ENCODE measurements at regions not wholly inside any gene's neighbourhood (a gene's known extent, or its start where the extent isn't known, plus 50 kb on each side); places are given as distances from the start of the nearest gene placed in this dataset.
"Not testable (repeated sequence)": the region's sequence is repeated elsewhere in the genome, so short reads cannot be mapped to it uniquely, and the experiment has no call there.

DNA sequence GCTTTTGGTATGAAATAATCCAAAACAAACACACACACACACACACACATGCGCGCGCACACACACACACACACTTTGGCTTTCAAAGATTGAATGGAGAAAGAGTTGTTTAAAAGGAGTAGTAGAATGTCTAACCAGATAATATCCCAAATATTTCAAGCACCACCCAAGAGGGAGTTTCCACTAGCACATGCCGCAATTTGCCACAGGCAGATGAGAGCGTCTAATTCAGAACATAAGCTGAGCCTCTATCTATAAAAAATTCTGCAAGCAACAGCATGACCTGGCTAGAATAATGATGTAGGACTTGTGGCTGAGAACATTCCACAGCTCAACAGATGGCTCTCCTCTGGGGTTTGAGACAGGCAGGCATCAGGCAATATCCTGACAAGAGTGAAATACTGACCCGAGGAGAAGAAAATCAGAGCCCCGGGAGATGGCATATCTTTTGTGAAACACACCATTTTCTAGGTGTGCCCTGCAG lies 302.5 kb upstream of the GADL1 start:
- Histone ChIP-seq H3K4me1 (ENCODE audit: control insufficient read depth, insufficient read depth, low read length) (peaks cover 9% of the 10 kb centered on the region), H3K36me3 (ENCODE audit: control insufficient read depth, insufficient read depth, low read length) (no peaks in the 10 kb centered on the region), H3K27me3 (ENCODE audit: control insufficient read depth, insufficient read depth, low read length, poor library complexity, severe bottlenecking) (no peaks in the 10 kb centered on the region), H3K9me3 (ENCODE audit: control insufficient read depth, low read length) (no peaks in the 10 kb centered on the region), H3K27ac (ENCODE audit: insufficient read depth, low read depth, low read length, poor library complexity, severe bottlenecking) (no peak overlapping the region), H3K4me3 (ENCODE audit: insufficient read depth, low read depth, low read length) (no peak overlapping the region)
- 59% methylated on average over 4 of the region's 7 CpGs for WGBS, 2 experiments

GRCh38 chr3:31197941-31198340 lies 303.5 kb upstream of the GADL1 start:
- no peak overlapping the region for H3K27ac ChIP-seq (ENCODE audit: insufficient read depth, low read depth, low read length, poor library complexity, severe bottlenecking)

GRCh38 chr3:31198890-31199289 lies 304.4 kb upstream of the GADL1 start:
- Histone ChIP-seq H3K27ac (ENCODE audit: insufficient read depth, low read depth, low read length, poor library complexity, severe bottlenecking) (no peak overlapping the region), H3K36me3 (ENCODE audit: control insufficient read depth, insufficient read depth, low read length) (no peaks in the 10 kb centered on the region), H3K27me3 (ENCODE audit: control insufficient read depth, insufficient read depth, low read length, poor library complexity, severe bottlenecking) (no peaks in the 10 kb centered on the region), H3K4me3 (ENCODE audit: insufficient read depth, low read depth, low read length) (no peak overlapping the region), H3K9me3 (ENCODE audit: control insufficient read depth, low read length) (no peaks in the 10 kb centered on the region), H3K4me1 (ENCODE audit: control insufficient read depth, insufficient read depth, low read length) (peaks cover 9% of the 10 kb centered on the region)

More at GRCh38 chr3:31197941-31198340, 303.5 kb upstream of the GADL1 start:
- Histone ChIP-seq H3K4me3 (ENCODE audit: insufficient read depth, low read depth, low read length) (no peak overlapping the region), H3K4me1 (ENCODE audit: control insufficient read depth, insufficient read depth, low read length) (peaks cover 9% of the 10 kb centered on the region), H3K27me3 (ENCODE audit: control insufficient read depth, insufficient read depth, low read length, poor library complexity, severe bottlenecking) (no peaks in the 10 kb centered on the region), H3K36me3 (ENCODE audit: control insufficient read depth, insufficient read depth, low read length) (no peaks in the 10 kb centered on the region), H3K9me3 (ENCODE audit: control insufficient read depth, low read length) (no peaks in the 10 kb centered on the region)
- WGBS, 2 experiments, result 96% methylated on average over 2 of the region's 2 CpGs

DNA sequence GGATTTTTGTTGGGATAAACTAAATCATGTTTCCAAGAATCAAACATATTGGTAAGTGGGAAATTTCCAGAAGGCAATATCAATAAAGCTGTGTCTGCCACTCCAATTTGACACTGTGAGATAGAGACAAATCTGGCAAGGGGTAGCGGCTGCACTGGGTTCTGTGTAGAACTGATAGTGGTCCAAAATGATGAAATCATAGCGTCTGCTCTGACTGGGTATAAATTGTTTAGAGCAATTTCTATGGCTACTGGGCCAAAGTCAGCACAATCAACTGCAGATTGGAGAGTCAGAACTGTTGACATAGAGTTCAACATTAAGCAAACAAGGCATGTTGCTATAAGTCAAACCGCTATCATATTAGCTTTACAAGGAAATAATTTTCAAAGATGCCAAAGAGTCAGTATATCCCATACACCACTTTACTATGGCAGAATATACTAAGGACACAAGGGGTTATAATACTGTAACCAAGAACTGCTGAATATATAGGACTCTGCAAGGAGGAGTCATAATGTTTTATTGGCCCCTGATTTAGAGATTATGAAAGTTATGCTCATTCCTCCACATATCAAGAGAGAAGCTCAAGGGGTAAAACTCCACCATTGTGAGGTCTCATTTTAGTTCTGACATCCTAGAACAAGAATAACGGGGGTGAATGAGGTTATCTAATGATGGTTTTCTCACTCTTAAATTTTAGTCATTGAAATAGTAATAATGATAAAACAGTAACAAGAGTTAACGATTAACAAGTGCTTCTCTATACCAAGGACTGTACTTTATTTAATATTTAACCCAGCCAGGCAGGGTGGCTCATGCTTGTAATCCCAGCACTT lies 309.7 kb upstream of the GADL1 start:
- Histone ChIP-seq H3K4me1 (ENCODE audit: control insufficient read depth, insufficient read depth, low read length) (no peaks in the 10 kb centered on the region), H3K36me3 (ENCODE audit: control insufficient read depth, insufficient read depth, low read length) (no peaks in the 10 kb centered on the region), H3K27ac (ENCODE audit: insufficient read depth, low read depth, low read length, poor library complexity, severe bottlenecking) (no peak overlapping the region), H3K9me3 (ENCODE audit: control insufficient read depth, low read length) (no peaks in the 10 kb centered on the region), H3K27me3 (ENCODE audit: control insufficient read depth, insufficient read depth, low read length, poor library complexity, severe bottlenecking) (no peaks in the 10 kb centered on the region), H3K4me3 (ENCODE audit: insufficient read depth, low read depth, low read length) (no peak overlapping the region)
- 92 to 96% methylated on average over 4 to 5 of the region's 5 CpGs for WGBS, 2 experiments

GRCh38 chr3:31204796-31205056 lies 310.3 kb upstream of the GADL1 start:
- not testable (repeated sequence) for H3K4me3 ChIP-seq (ENCODE audit: insufficient read depth, low read depth, low read length); H3K36me3 ChIP-seq (ENCODE audit: control insufficient read depth, insufficient read depth, low read length); H3K4me1 ChIP-seq (ENCODE audit: control insufficient read depth, insufficient read depth, low read length); H3K27me3 ChIP-seq (ENCODE audit: control insufficient read depth, insufficient read depth, low read length, poor library complexity, severe bottlenecking); H3K27ac ChIP-seq (ENCODE audit: insufficient read depth, low read depth, low read length, poor library complexity, severe bottlenecking); H3K9me3 ChIP-seq (ENCODE audit: control insufficient read depth, low read length)
- 89 to 95% methylated on average over 4 of the region's 4 CpGs for WGBS, 2 experiments

GRCh38 chr3:31210068-31210645 lies 315.7 kb upstream of the GADL1 start:
- Histone ChIP-seq H3K9me3 (ENCODE audit: control insufficient read depth, low read length) (no peaks in the 10 kb centered on the region), H3K36me3 (ENCODE audit: control insufficient read depth, insufficient read depth, low read length) (no peaks in the 10 kb centered on the region), H3K27me3 (ENCODE audit: control insufficient read depth, insufficient read depth, low read length, poor library complexity, severe bottlenecking) (no peaks in the 10 kb centered on the region), H3K27ac (ENCODE audit: insufficient read depth, low read depth, low read length, poor library complexity, severe bottlenecking) (no peak overlapping the region), H3K4me1 (ENCODE audit: control insufficient read depth, insufficient read depth, low read length) (no peaks in the 10 kb centered on the region), H3K4me3 (ENCODE audit: insufficient read depth, low read depth, low read length) (no peak overlapping the region)
- 85% methylated on average over 5 of the region's 5 CpGs for WGBS, 2 experiments

GRCh38 chr3:31213869-31214486 lies 318.7 kb upstream of the STT3B start:
- no peaks in the 10 kb centered on the region for H3K4me1 ChIP-seq (ENCODE audit: control insufficient read depth, insufficient read depth, low read length)
- H3K9me3 ChIP-seq (ENCODE audit: control insufficient read depth, low read length), result no peaks in the 10 kb centered on the region
- H3K36me3 ChIP-seq (ENCODE audit: control insufficient read depth, insufficient read depth, low read length), result no peaks in the 10 kb centered on the region
- 84 to 98% methylated on average over 5 of the region's 7 CpGs for WGBS, 2 experiments
- H3K4me3 ChIP-seq (ENCODE audit: insufficient read depth, low read depth, low read length), result no peak overlapping the region
- H3K27me3 ChIP-seq (ENCODE audit: control insufficient read depth, insufficient read depth, low read length, poor library complexity, severe bottlenecking), result no peaks in the 10 kb centered on the region
- H3K27ac ChIP-seq (ENCODE audit: insufficient read depth, low read depth, low read length, poor library complexity, severe bottlenecking), result no peak overlapping the region

DNA sequence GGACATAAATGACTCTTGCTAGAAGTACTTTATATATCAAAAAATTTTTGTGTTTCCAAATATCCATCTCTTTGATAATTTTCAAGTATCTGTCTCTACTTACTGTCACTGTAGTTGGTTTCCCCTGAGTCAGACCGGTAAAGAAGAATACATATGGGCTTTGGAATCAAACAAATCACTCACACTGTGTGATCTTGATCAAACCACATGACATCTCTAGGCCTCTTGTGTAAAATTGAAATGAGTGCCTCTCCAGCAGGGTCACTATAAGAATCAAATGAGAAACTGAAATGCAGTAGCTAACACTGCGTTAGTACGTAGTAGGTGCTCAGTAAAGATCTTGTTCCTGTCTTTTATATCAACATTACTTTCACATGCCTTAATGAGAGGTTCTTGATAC lies 314.6 kb upstream of the STT3B start:
- no peak overlapping the region for H3K4me3 ChIP-seq (ENCODE audit: insufficient read depth, low read depth, low read length)
- H3K27me3 ChIP-seq (ENCODE audit: control insufficient read depth, insufficient read depth, low read length, poor library complexity, severe bottlenecking), result no peaks in the 10 kb centered on the region
- no peaks in the 10 kb centered on the region for H3K36me3 ChIP-seq (ENCODE audit: control insufficient read depth, insufficient read depth, low read length)
- no peaks in the 10 kb centered on the region for H3K9me3 ChIP-seq (ENCODE audit: control insufficient read depth, low read length)
- 92 to 96% methylated on average over 3 of the region's 3 CpGs for WGBS, 2 experiments
- no peaks in the 10 kb centered on the region for H3K4me1 ChIP-seq (ENCODE audit: control insufficient read depth, insufficient read depth, low read length)
- no peak overlapping the region for H3K27ac ChIP-seq (ENCODE audit: insufficient read depth, low read depth, low read length, poor library complexity, severe bottlenecking)

DNA sequence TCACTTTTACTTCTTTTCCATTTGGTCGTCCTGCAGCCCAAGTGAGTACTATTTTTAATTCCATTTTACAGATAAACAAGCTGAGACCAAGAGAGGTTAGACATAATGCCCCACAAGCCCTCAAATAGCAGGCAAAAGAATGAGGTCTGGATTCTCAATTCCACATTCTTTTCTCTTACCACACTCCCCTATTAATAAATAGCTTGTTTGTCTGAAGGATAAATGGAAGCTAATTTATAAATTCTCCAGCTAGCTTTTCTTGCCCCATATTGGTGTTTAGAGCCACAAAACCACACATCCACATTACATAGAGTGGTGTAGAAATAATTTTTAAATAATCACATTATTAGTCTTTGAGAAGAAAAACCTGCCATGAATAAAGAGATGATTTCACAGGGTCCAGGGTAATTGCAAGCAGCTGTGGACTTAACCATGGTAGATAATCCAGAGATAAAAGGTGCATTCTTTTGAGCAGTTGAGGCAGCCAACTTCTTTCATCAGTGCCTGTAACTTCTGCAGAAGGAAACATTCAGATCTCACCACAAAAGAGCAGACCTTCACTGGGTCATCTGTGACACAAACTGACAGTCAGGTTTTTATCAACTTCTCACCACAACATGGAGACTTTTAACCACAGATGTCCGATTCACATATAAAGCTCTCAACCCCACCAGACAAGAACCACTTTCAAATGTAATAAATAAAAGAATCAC lies 313.4 kb upstream of the STT3B start:
- Histone ChIP-seq H3K36me3 (ENCODE audit: control insufficient read depth, insufficient read depth, low read length) (no peaks in the 10 kb centered on the region), H3K9me3 (ENCODE audit: control insufficient read depth, low read length) (no peaks in the 10 kb centered on the region), H3K4me1 (ENCODE audit: control insufficient read depth, insufficient read depth, low read length) (peaks cover 3% of the 10 kb centered on the region), H3K27ac (ENCODE audit: insufficient read depth, low read depth, low read length, poor library complexity, severe bottlenecking) (no peak overlapping the region), H3K27me3 (ENCODE audit: control insufficient read depth, insufficient read depth, low read length, poor library complexity, severe bottlenecking) (no peaks in the 10 kb centered on the region), H3K4me3 (ENCODE audit: insufficient read depth, low read depth, low read length) (no peak overlapping the region)
- 94 to 95% methylated on average over 2 of the region's 2 CpGs for WGBS, 2 experiments

- Histone ChIP-seq H3K27me3 (ENCODE audit: control insufficient read depth, insufficient read depth, low read length, poor library complexity, severe bottlenecking) (no peaks in the 10 kb centered on the region), H3K4me3 (ENCODE audit: insufficient read depth, low read depth, low read length) (no peak overlapping the region), H3K4me1 (ENCODE audit: control insufficient read depth, insufficient read depth, low read length) (peaks cover 3% of the 10 kb centered on the region)
Observed at GRCh38 chr3:31220431-31220830, 312.3 kb upstream of the STT3B start.

More at GRCh38 chr3:31220431-31220830, 312.3 kb upstream of the STT3B start:
- Histone ChIP-seq H3K27ac (ENCODE audit: insufficient read depth, low read depth, low read length, poor library complexity, severe bottlenecking) (no peak overlapping the region), H3K9me3 (ENCODE audit: control insufficient read depth, low read length) (no peaks in the 10 kb centered on the region), H3K36me3 (ENCODE audit: control insufficient read depth, insufficient read depth, low read length) (no peaks in the 10 kb centered on the region)
- WGBS, 2 experiments, result 89 to 94% methylated on average over 4 of the region's 4 CpGs

Measured in ectodermal cell (in vitro differentiated cells).